IMR-90 (cell line): ENCODE measurements at regions not wholly inside any gene's neighbourhood (a gene's known extent, or its start where the extent isn't known, plus 50 kb on each side); places are given as distances from the start of the nearest gene placed in this dataset.

Experiments used
- ATAC-seq: fragments of 200-7000 bp; cut with Tn5 transposase; 2 replicates; pipeline ENCODE4 v1.9.1; 2020; ENCODE audit warnings: low read depth, mild to moderate bottlenecking, moderate library complexity
- BruUV-seq: library from RNA; stranded (reverse); fragments of 400-500 nt; replicated peaks from 2 replicates; lab custom pipeline; 2021; lab: Mats Ljungman, UMichigan
- CTCF ChIA-PET: fragments of 300-600 bp; formaldehyde crosslinking; extraction: SDS; loops from one replicate; lab custom pipeline; 2021; ENCODE audit warnings: antibody characterized with exemption; lab: Yijun Ruan, JAX
- POLR2A ChIA-PET: fragments of 300-600 bp; sonication (Branson Sonifier 250); formaldehyde crosslinking; loops from one replicate; lab custom pipeline; 2022; ENCODE audit warnings: antibody characterized with exemption; ENCODE audit not compliant: unreplicated experiment; lab: Charles Lee
- DNase-seq: peaks from one replicate; pipeline ENCODE4 v3.0.0; 2013
- H2AFZ ChIP-seq: replicated peaks from 2 replicates; pipeline ENCODE3; 2013; ENCODE audit warnings: low read length, mild to moderate bottlenecking; ENCODE audit not compliant: poor library complexity
- H2AK5ac ChIP-seq: 2 replicates; pipeline ENCODE4 v1.6.1; 2013; ENCODE audit warnings: low read depth, low read length, inconsistent platforms
- H2AK9ac ChIP-seq: replicated peaks from 2 replicates; pipeline ENCODE3; 2013; ENCODE audit warnings: mild to moderate bottlenecking, low read depth, low read length, moderate library complexity; ENCODE audit not compliant: poor library complexity
- H2BK120ac ChIP-seq: 2 replicates; pipeline ENCODE4 v1.6.1; 2013; ENCODE audit warnings: low read depth, low read length, inconsistent platforms
- H2BK15ac ChIP-seq: 3 replicates; pipeline ENCODE4 v1.6.1; 2013; ENCODE audit warnings: low read depth, low read length, inconsistent platforms
- H2BK20ac ChIP-seq: 2 replicates; pipeline ENCODE4 v1.6.1; 2013; ENCODE audit warnings: low read depth, mild to moderate bottlenecking, inconsistent platforms, low read length, moderate library complexity
- H2BK5ac ChIP-seq: 2 replicates; pipeline ENCODE4 v1.6.1; 2013; ENCODE audit warnings: mild to moderate bottlenecking, low read depth, low read length, inconsistent platforms; ENCODE audit not compliant: poor library complexity, severe bottlenecking
- H3K14ac ChIP-seq: replicated peaks from 2 replicates; pipeline ENCODE4 v1.6.1; 2013; ENCODE audit warnings: low read depth, low read length, inconsistent platforms
- H3K18ac ChIP-seq: 2 replicates; pipeline ENCODE4 v1.6.1; 2013; ENCODE audit warnings: low read depth, low read length, control low read depth
- H3K23ac ChIP-seq: 2 replicates; pipeline ENCODE4 v1.6.1; 2013; ENCODE audit warnings: low read depth, low read length, inconsistent platforms
- H3K27ac ChIP-seq: 2 replicates; pipeline ENCODE4 v1.5.1; 2013; ENCODE audit warnings: mild to moderate bottlenecking, control low read depth, low read length; ENCODE audit not compliant: insufficient read depth
- H3K27me3 ChIP-seq: 2 replicates; pipeline ENCODE4 v1.6.1; 2013; ENCODE audit warnings: low read length; ENCODE audit not compliant: control insufficient read depth, insufficient read depth
- H3K36me3 ChIP-seq: 2 replicates; pipeline ENCODE4 v1.6.1; 2013; ENCODE audit warnings: low read length, mixed read lengths; ENCODE audit not compliant: control insufficient read depth, insufficient read depth
- H3K4ac ChIP-seq: 2 replicates; pipeline ENCODE4 v1.6.1; 2013; ENCODE audit warnings: low read depth, low read length, inconsistent platforms
- H3K4me1 ChIP-seq: 2 replicates; pipeline ENCODE4 v1.6.1; 2013; ENCODE audit warnings: low read length, mixed read lengths; ENCODE audit not compliant: control insufficient read depth, insufficient read depth
- H3K4me2 ChIP-seq: 2 replicates; pipeline ENCODE4 v1.6.1; 2013; ENCODE audit warnings: low read depth, mild to moderate bottlenecking, control low read depth, low read length, moderate library complexity
- H3K4me3 ChIP-seq: 2 replicates; pipeline ENCODE4 v1.5.1; 2013; ENCODE audit warnings: low read depth, mild to moderate bottlenecking, control low read depth, low read length, moderate library complexity; ENCODE audit not compliant: insufficient read depth
- H3K56ac ChIP-seq: 2 replicates; pipeline ENCODE4 v1.6.1; 2013; ENCODE audit warnings: low read length, inconsistent platforms; ENCODE audit not compliant: insufficient read depth; ENCODE audit errors: extremely low read depth
- H3K79me1 ChIP-seq, 2 experiments: 2 replicates each; pipeline ENCODE4 v1.6.1; 2013; ENCODE audit warnings: low read length in 2 of 2, inconsistent platforms in 1 of 2, low read depth in 1 of 2
- H3K9ac ChIP-seq: 2 replicates; pipeline ENCODE4 v1.6.1; 2013; ENCODE audit warnings: low read depth, low read length, control low read depth
- H3K9me1 ChIP-seq: 2 replicates; pipeline ENCODE4 v1.6.1; 2013; ENCODE audit warnings: low read length, inconsistent platforms; ENCODE audit not compliant: insufficient read depth
- H3K9me3 ChIP-seq: 2 replicates; pipeline ENCODE4 v1.6.1; 2013; ENCODE audit warnings: low read length; ENCODE audit not compliant: control insufficient read depth, insufficient read depth
- H4K20me1 ChIP-seq: 2 replicates; pipeline ENCODE4 v1.6.1; 2013; ENCODE audit warnings: low read length, inconsistent platforms; ENCODE audit not compliant: insufficient read depth
- H4K5ac ChIP-seq: 2 replicates; pipeline ENCODE4 v1.6.1; 2013; ENCODE audit warnings: mild to moderate bottlenecking, low read depth, low read length, control low read depth
- H4K8ac ChIP-seq, 2 experiments: 2 replicates each; pipeline ENCODE4 v1.6.1; 2013; ENCODE audit warnings: low read depth in 2 of 2, low read length in 2 of 2, control low read depth in 1 of 2, inconsistent platforms in 1 of 2
- H4K91ac ChIP-seq: 2 replicates; pipeline ENCODE4 v1.6.1; 2013; ENCODE audit warnings: low read depth, low read length, inconsistent platforms; ENCODE audit not compliant: insufficient read depth
- BHLHE40 ChIP-seq: fragments of 150-350 bp; IDR thresholded peaks from 2 replicates; pipeline ENCODE4 v1.6.1; 2016; ENCODE audit warnings: mild to moderate bottlenecking, low read depth, low read length
- CEBPB ChIP-seq: IDR thresholded peaks from 2 replicates; pipeline ENCODE4 v1.6.1; 2012; ENCODE audit warnings: low read depth, low read length, improper control_type of control experiment
- CHD1 ChIP-seq: IDR thresholded peaks from 2 replicates; pipeline ENCODE4 v1.6.1; 2012; ENCODE audit warnings: low read depth, low read length, improper control_type of control experiment
- ELK1 ChIP-seq: fragments of 150-350 bp; IDR thresholded peaks from 2 replicates; pipeline ENCODE4 v1.6.1; 2016; ENCODE audit warnings: low read depth, mild to moderate bottlenecking, low read length, moderate library complexity, borderline replicate concordance
- FOS ChIP-seq: fragments of 150-350 bp; IDR thresholded peaks from 2 replicates; pipeline ENCODE4 v1.6.1; 2016; ENCODE audit warnings: low read depth, low read length
- MAFK ChIP-seq: IDR thresholded peaks from 2 replicates; pipeline ENCODE4 v1.6.1; 2012; ENCODE audit warnings: low read depth, low read length, improper control_type of control experiment
- MAZ ChIP-seq: IDR thresholded peaks from 2 replicates; pipeline ENCODE4 v1.6.1; 2012; ENCODE audit warnings: low read depth, mild to moderate bottlenecking, low read length, improper control_type of control experiment, moderate library complexity, borderline replicate concordance
- MXI1 ChIP-seq: IDR thresholded peaks from 2 replicates; pipeline ENCODE4 v1.6.1; 2012; ENCODE audit warnings: low read depth, mild to moderate bottlenecking, low read length, moderate library complexity, borderline replicate concordance
- NFE2L2 ChIP-seq: fragments of 150-350 bp; IDR thresholded peaks from 2 replicates; pipeline ENCODE4 v1.6.1; 2016; ENCODE audit warnings: low read depth, mild to moderate bottlenecking, low read length
- POLR2A ChIP-seq: IDR thresholded peaks from 2 replicates; pipeline ENCODE4 v1.6.1; 2012; ENCODE audit warnings: mild to moderate bottlenecking, low read depth, low read length
- RAD21 ChIP-seq: IDR thresholded peaks from 2 replicates; pipeline ENCODE4 v1.6.1; 2012; ENCODE audit warnings: low read length, improper control_type of control experiment
- RCOR1 ChIP-seq: IDR thresholded peaks from 2 replicates; pipeline ENCODE4 v1.6.1; 2012; ENCODE audit warnings: mild to moderate bottlenecking, low read length, improper control_type of control experiment; ENCODE audit not compliant: insufficient replicate concordance
- RFX5 ChIP-seq: IDR thresholded peaks from 2 replicates; pipeline ENCODE4 v1.8.0; 2012; ENCODE audit warnings: low read depth, mild to moderate bottlenecking, low read length, moderate library complexity
- SMC3 ChIP-seq: fragments of 150-350 bp; IDR thresholded peaks from 2 replicates; pipeline ENCODE4 v1.6.1; 2016; ENCODE audit warnings: low read depth, mild to moderate bottlenecking, antibody characterized with exemption, low read length, moderate library complexity
- USF2 ChIP-seq: fragments of 150-350 bp; IDR thresholded peaks from 2 replicates; pipeline ENCODE4 v1.6.1; 2017; ENCODE audit warnings: mild to moderate bottlenecking, antibody characterized with exemption, low read length, low read depth
- WGBS, 2 experiments: methylation state at CpG; one replicate each; pipeline versions ENCODE4 v1.1.5 to v1.1.7; 2013; ENCODE audit warnings: missing lambda C conversion rate in 2 of 2; ENCODE audit not compliant: insufficient read length in 1 of 2; ENCODE audit errors: extremely low coverage in 2 of 2; 5-methylcytosine and 5-hydroxymethylcytosine counted together
- dilution Hi-C: fragments of 300-500 bp; cut with HindIII; formaldehyde crosslinking; loops from one replicate; pipeline ENCODE4 v1.14.3; 2018; ENCODE audit warnings: low sequenced_read_pairs; ENCODE audit not compliant: unreplicated experiment
- in situ Hi-C: fragments of 300-500 bp; cut with MboI; formaldehyde crosslinking; loops from 3 replicates; pipeline ENCODE4 v1.14.3; 2019; ENCODE audit warnings: low sequenced_read_pairs, inconsistent platforms, mixed read lengths
- intact Hi-C: fragments of 100-400 bp; cut with micrococcal nuclease; formaldehyde crosslinking; loops from 2 replicates; pipeline ENCODE4 v1.10.0; 2022
- TF ChIP-seq, protein P1 (sequence below): conservative IDR thresholded peaks from 2 replicates; pipeline ENCODE4 v1.5.1; 2012; ENCODE audit warnings: mild to moderate bottlenecking, low read depth, low read length, improper control_type of control experiment

- H3K18ac ChIP-seq: no peak overlapping the region
- no peak overlapping the region for H2AFZ ChIP-seq
- no peak overlapping the region for H3K9ac ChIP-seq
- ChIA-PET POLR2A (no interaction called here), CTCF (no interaction called here)
- no peak overlapping the region for H2BK20ac ChIP-seq
- no peaks in the 10 kb centered on the region for H3K27me3 ChIP-seq
- intact Hi-C loops: no loop called here
- H2BK120ac ChIP-seq: no peak overlapping the region
- H3K4me2 ChIP-seq: no peak overlapping the region
- no peaks in the 10 kb centered on the region for H4K20me1 ChIP-seq
- H3K14ac ChIP-seq: no peak overlapping the region
- no peak overlapping the region for H4K91ac ChIP-seq
- no peak overlapping the region for H4K8ac ChIP-seq
- H2BK15ac ChIP-seq: no peak overlapping the region
- BruUV-seq: no TSS peak
- H3K9me1 ChIP-seq: no peaks in the 10 kb centered on the region
- no peak overlapping the region for H3K27ac ChIP-seq
- DNase-seq (no peak), ATAC-seq (no peak)
- no peak overlapping the region for H2AK5ac ChIP-seq
- H3K79me1 ChIP-seq: no peaks in the 10 kb centered on the region
- dilution Hi-C loops: no loop called here
- no peak overlapping the region for H3K4me3 ChIP-seq
- H3K9me3 ChIP-seq: peaks cover 5% of the 10 kb centered on the region; the same call in 1 of the 2 replicates
- H2BK5ac ChIP-seq: no peak overlapping the region
- WGBS, 2 experiments: 93% methylated on average over 3 of the region's 8 CpGs; no CpG with 5 or more reads in 1 of the 2 experiments
- no peak overlapping the region for H3K23ac ChIP-seq
- TF ChIP-seq NFE2L2: no peak
- no peak for TF ChIP-seq RFX5
- no peak for TF ChIP-seq POLR2A
- TF ChIP-seq CEBPB: no peak
- TF ChIP-seq MAFK: no peak
- no peak for TF ChIP-seq MAZ
- no peak for TF ChIP-seq CHD1
- no peak for TF ChIP-seq MXI1
- no peak for TF ChIP-seq RAD21
- TF ChIP-seq, protein P1, sequence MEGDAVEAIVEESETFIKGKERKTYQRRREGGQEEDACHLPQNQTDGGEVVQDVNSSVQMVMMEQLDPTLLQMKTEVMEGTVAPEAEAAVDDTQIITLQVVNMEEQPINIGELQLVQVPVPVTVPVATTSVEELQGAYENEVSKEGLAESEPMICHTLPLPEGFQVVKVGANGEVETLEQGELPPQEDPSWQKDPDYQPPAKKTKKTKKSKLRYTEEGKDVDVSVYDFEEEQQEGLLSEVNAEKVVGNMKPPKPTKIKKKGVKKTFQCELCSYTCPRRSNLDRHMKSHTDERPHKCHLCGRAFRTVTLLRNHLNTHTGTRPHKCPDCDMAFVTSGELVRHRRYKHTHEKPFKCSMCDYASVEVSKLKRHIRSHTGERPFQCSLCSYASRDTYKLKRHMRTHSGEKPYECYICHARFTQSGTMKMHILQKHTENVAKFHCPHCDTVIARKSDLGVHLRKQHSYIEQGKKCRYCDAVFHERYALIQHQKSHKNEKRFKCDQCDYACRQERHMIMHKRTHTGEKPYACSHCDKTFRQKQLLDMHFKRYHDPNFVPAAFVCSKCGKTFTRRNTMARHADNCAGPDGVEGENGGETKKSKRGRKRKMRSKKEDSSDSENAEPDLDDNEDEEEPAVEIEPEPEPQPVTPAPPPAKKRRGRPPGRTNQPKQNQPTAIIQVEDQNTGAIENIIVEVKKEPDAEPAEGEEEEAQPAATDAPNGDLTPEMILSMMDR: no peak
- no peak for TF ChIP-seq FOS
- TF ChIP-seq USF2: no peak
- no peak for TF ChIP-seq BHLHE40
- no peak for TF ChIP-seq RCOR1
- no peak for TF ChIP-seq SMC3
- no peak for TF ChIP-seq ELK1
- H3K36me3 ChIP-seq: no peaks in the 10 kb centered on the region
- H3K4ac ChIP-seq: no peak overlapping the region
- no peaks in the 10 kb centered on the region for H3K4me1 ChIP-seq
- no peak overlapping the region for H4K5ac ChIP-seq
- H2AK9ac ChIP-seq: no peak overlapping the region
- no peak overlapping the region for H3K56ac ChIP-seq
- in situ Hi-C loops: no loop called here
Observed at GRCh38 chr4:8781641-8782040, 90.0 kb downstream of the HMX1 start.
